ENCODE measurements at regions not wholly inside any gene's neighbourhood (a gene's known extent, or its start where the extent isn't known, plus 50 kb on each side); places are given as distances from the start of the nearest gene placed in this dataset.

GRCh38 chr17:71572343-71572742 is 548.5 kb upstream of the SOX9 start (continued):
- TF ChIP-seq, protein P1, sequence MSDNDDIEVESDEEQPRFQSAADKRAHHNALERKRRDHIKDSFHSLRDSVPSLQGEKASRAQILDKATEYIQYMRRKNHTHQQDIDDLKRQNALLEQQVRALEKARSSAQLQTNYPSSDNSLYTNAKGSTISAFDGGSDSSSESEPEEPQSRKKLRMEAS (CRISPR knock-in tag; IDR thresholded peaks at IDR 0.05) = no peak
- TF ChIP-seq OVOL2 (CRISPR knock-in tag; IDR thresholded peaks at IDR 0.05; ENCODE audit: borderline replicate concordance) = no peak
- TF ChIP-seq ATF3 (CRISPR knock-in tag; conservative IDR thresholded peaks at IDR 0.05) = no peak

- TF ChIP-seq ZNF416 (CRISPR knock-in tag; IDR thresholded peaks at IDR 0.05) = no peak
- no peak for TF ChIP-seq ETV6 (CRISPR knock-in tag; IDR thresholded peaks at IDR 0.05)
- no peak for TF ChIP-seq ZNF281 (CRISPR knock-in tag; IDR thresholded peaks at IDR 0.05)
- TF ChIP-seq AFF4 (CRISPR knock-in tag; IDR thresholded peaks at IDR 0.05; ENCODE audit: borderline replicate concordance) = no peak
- no peak for TF ChIP-seq ERG (CRISPR knock-in tag; IDR thresholded peaks at IDR 0.05)
- TF ChIP-seq ESRRA (CRISPR knock-in tag; IDR thresholded peaks at IDR 0.05; ENCODE audit: borderline replicate concordance) = no peak
- ChIA-PET CTCF (no interaction called here), POLR2A (no interaction called here)
- Mint-ChIP-seq H3K36me3 (peaks cover 6% of the 10 kb centered on the region; the same call in 1 of the 2 replicates), H3K9me3 (peaks cover 29% of the 10 kb centered on the region), H3K4me1 (no peaks in the 10 kb centered on the region), H3K4me3 (no peak overlapping the region), H3K27me3 (ENCODE audit: low read depth) (no peaks in the 10 kb centered on the region), H3K27ac (no peak overlapping the region)
- ATAC-seq (no peak), DNase-seq (ENCODE audit: low spot score) (no peak)
These were observed 542.4 kb upstream of the SOX9 start for GRCh38 chr17:71578446-71578845.

GRCh38 chr17:71580220-71580619 is 540.6 kb upstream of the SOX9 start:
- ATAC-seq (no peak), DNase-seq (ENCODE audit: low spot score) (no peak)
- ChIA-PET CTCF (no interaction called here), POLR2A (no interaction called here)
- Mint-ChIP-seq H3K4me1 (peaks cover 3% of the 10 kb centered on the region), H3K4me3 (no peak overlapping the region), H3K9me3 (peaks cover 29% of the 10 kb centered on the region), H3K36me3 (peaks cover 6% of the 10 kb centered on the region; the same call in 1 of the 2 replicates), H3K27me3 (ENCODE audit: low read depth) (no peaks in the 10 kb centered on the region), H3K27ac (no peak overlapping the region)
- TF ChIP-seq FOXK1 (CRISPR knock-in tag; IDR thresholded peaks at IDR 0.05) = no peak

- no peak for ATAC-seq
- no peak overlapping the region for H3K4me3 Mint-ChIP-seq
- CTCF ChIA-PET = no interaction called here
- H3K27ac Mint-ChIP-seq = no peak overlapping the region
- peaks cover 3% of the 10 kb centered on the region for H3K9me3 Mint-ChIP-seq
- H3K4me1 Mint-ChIP-seq = peaks cover 6% of the 10 kb centered on the region
- no peaks in the 10 kb centered on the region for H3K27me3 Mint-ChIP-seq (ENCODE audit: low read depth)
- POLR2A ChIA-PET = no interaction called here
- no peaks in the 10 kb centered on the region for H3K36me3 Mint-ChIP-seq
- DNase-seq (ENCODE audit: low spot score) = no peak
- TF ChIP-seq ARID4B (CRISPR knock-in tag; IDR thresholded peaks at IDR 0.05; ENCODE audit: borderline replicate concordance) (no peak), NR2C2 (CRISPR knock-in tag; IDR thresholded peaks at IDR 0.05) (no peak), NR3C1 (CRISPR knock-in tag; conservative IDR thresholded peaks at IDR 0.05; ENCODE audit: low read depth) (no peak)
- TF ChIP-seq, protein P2, sequence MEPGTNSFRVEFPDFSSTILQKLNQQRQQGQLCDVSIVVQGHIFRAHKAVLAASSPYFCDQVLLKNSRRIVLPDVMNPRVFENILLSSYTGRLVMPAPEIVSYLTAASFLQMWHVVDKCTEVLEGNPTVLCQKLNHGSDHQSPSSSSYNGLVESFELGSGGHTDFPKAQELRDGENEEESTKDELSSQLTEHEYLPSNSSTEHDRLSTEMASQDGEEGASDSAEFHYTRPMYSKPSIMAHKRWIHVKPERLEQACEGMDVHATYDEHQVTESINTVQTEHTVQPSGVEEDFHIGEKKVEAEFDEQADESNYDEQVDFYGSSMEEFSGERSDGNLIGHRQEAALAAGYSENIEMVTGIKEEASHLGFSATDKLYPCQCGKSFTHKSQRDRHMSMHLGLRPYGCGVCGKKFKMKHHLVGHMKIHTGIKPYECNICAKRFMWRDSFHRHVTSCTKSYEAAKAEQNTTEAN (CRISPR knock-in tag; IDR thresholded peaks at IDR 0.05) = no peak
- TF ChIP-seq, protein P3, sequence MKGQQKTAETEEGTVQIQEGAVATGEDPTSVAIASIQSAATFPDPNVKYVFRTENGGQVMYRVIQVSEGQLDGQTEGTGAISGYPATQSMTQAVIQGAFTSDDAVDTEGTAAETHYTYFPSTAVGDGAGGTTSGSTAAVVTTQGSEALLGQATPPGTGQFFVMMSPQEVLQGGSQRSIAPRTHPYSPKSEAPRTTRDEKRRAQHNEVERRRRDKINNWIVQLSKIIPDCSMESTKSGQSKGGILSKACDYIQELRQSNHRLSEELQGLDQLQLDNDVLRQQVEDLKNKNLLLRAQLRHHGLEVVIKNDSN (CRISPR knock-in tag; IDR thresholded peaks at IDR 0.05) = no peak
These were observed 535.3 kb upstream of the SOX9 start for GRCh38 chr17:71585540-71585939.
